GM12892 (cell line): ENCODE measurements at regions not wholly inside any gene's neighbourhood (a gene's known extent, or its start where the extent isn't known, plus 50 kb on each side); places are given as distances from the start of the nearest gene placed in this dataset.

Experiments
- POLR2A ChIP-seq: IDR thresholded peaks from 2 replicates; pipeline ENCODE4 v1.6.1; 2011; ENCODE audit warnings: low read depth, low read length, control low read depth
- POLR2AphosphoS5 ChIP-seq: IDR thresholded peaks from 2 replicates; pipeline ENCODE4 v1.6.1; 2011; ENCODE audit warnings: low read depth, low read length, control low read depth

DNA sequence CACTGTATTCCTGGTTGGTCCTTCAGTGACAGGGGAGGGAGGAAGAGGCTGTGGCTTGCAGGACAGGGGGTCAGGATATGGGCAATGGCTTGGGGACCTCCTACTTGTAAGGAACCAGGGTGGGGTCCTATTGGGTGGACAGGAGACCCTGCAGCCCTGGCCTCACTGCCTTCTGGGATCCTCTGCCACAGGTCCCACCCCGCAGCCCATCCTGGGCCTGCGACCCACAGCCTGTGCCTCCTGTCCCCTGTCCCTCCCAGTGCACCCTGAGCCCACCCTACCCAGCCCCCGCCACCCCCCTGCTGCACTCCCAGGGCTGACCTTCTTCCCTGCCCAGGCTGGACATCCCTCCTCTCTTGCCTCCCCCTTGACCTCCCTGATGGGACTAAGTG, 58.7 kb upstream of the MYL10 start:
- TF ChIP-seq POLR2A (no peak), POLR2AphosphoS5 (no peak)
